GM18951 (cell line): ENCODE measurements at regions not wholly inside any gene's neighbourhood (a gene's known extent, or its start where the extent isn't known, plus 50 kb on each side); places are given as distances from the start of the nearest gene placed in this dataset.

Experiments used
- POLR2A ChIP-seq: IDR thresholded peaks from 4 replicates; pipeline ENCODE4 v1.6.1; 2011; ENCODE audit warnings: mild to moderate bottlenecking; ENCODE audit not compliant: insufficient read length, insufficient read depth; ENCODE audit errors: extremely low read depth
- in situ Hi-C: fragments of 300-500 bp; cut with MboI; formaldehyde crosslinking; loops from one replicate; pipeline ENCODE4 v1.12.0; 2022; ENCODE audit warnings: low sequenced_read_pairs, mixed read lengths, inconsistent platforms; ENCODE audit not compliant: unreplicated experiment

GRCh38 chr13:44163108-44163507, 210.5 kb upstream of the SERP2 start:
- TF ChIP-seq POLR2A, result no peak
- in situ Hi-C loops, result no loop called here

- no peak for TF ChIP-seq POLR2A
- in situ Hi-C loops, result no loop called here
Measured at GRCh38 chr13:44165221-44165888, 208.3 kb upstream of the SERP2 start.

GRCh38 chr13:44165889-44166496, 207.6 kb upstream of the SERP2 start:
- in situ Hi-C loops, result no loop called here

GRCh38 chr13:44169018-44169911, 204.4 kb upstream of the SERP2 start:
- in situ Hi-C loops, result no loop called here

More at GRCh38 chr13:44165889-44166496, 207.6 kb upstream of the SERP2 start:
- no peak for TF ChIP-seq POLR2A

GRCh38 chr13:44170731-44171130, 202.9 kb upstream of the SERP2 start:
- no peak for TF ChIP-seq POLR2A
- in situ Hi-C loops, result no loop called here

More at GRCh38 chr13:44169018-44169911, 204.4 kb upstream of the SERP2 start:
- TF ChIP-seq POLR2A, result no peak

GRCh38 chr13:44171156-44171555, 202.5 kb upstream of the SERP2 start:
- no peak for TF ChIP-seq POLR2A
- in situ Hi-C loops, result no loop called here

GRCh38 chr13:44171861-44172260, 201.8 kb upstream of the SERP2 start:
- in situ Hi-C loops, result no loop called here
- no peak for TF ChIP-seq POLR2A

- in situ Hi-C loops, result no loop called here
- TF ChIP-seq POLR2A, result no peak
Measured at GRCh38 chr13:44172281-44172810, 201.3 kb upstream of the SERP2 start.

GRCh38 chr13:44174769-44175425, 198.7 kb upstream of the SERP2 start:
- TF ChIP-seq POLR2A, result no peak
- in situ Hi-C loops, result no loop called here

- no peak for TF ChIP-seq POLR2A
- in situ Hi-C loops, result no loop called here
Measured at GRCh38 chr13:44176173-44176572, 197.5 kb upstream of the SERP2 start.

GRCh38 chr13:44180876-44181536, 192.6 kb upstream of the SERP2 start:
- in situ Hi-C loops, result no loop called here
- TF ChIP-seq POLR2A, result no peak

GRCh38 chr13:44181931-44182330, 191.7 kb upstream of the SERP2 start:
- in situ Hi-C loops, result no loop called here
- TF ChIP-seq POLR2A, result no peak
